ENCODE measurements at regions not wholly inside any gene's neighbourhood (a gene's known extent, or its start where the extent isn't known, plus 50 kb on each side); places are given as distances from the start of the nearest gene placed in this dataset.

DNA sequence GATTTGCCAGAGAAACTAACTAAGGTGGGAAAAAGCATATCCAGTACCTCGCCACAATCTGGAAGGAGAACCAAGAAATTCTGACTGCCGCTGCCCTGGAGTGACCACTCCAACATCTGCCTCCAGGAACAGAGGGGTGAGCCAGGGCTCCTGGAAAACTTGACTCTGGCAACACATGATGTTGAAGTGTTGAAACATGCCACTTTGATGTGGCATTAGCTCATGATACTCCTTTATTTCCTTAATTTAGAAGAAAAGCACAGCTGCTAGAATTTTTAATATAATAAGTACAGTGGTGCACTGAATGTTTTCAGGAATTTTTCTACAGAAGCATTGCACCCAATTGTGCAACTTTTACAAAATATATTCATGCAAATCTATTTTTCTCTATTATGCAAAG, 109.9 kb upstream of the BCL6 start:
- intact Hi-C loops (cut with micrococcal nuclease; ENCODE audit: unreplicated experiment) (no loop called here), in situ Hi-C loops (cut with HindIII; ENCODE audit: low pct_unique_long_range_greater_than_20kb, low sequenced_read_pairs) (no loop called here)
- ATAC-seq, result no peak
- TF ChIP-seq TCF7L2 (IDR thresholded peaks at IDR 0.05; ENCODE audit: low read depth, low read length) (no peak), CTCF (IDR thresholded peaks at IDR 0.05) (no peak), REST (IDR thresholded peaks at IDR 0.05; ENCODE audit: insufficient read depth in 1 of 2, low read depth in 2 of 2, low read length in 1 of 2) (no peak), POLR2AphosphoS5 (IDR thresholded peaks at IDR 0.05; ENCODE audit: low read depth, low read length) (no peak), SIN3A (IDR thresholded peaks at IDR 0.05; ENCODE audit: borderline replicate concordance, insufficient read depth, low read depth, low read length) (no peak)
- Histone ChIP-seq H3K4me3 (ENCODE audit: low read depth in 2 of 2, low read length in 2 of 2) (no peak overlapping the region), H3K9me3 (ENCODE audit: control insufficient read depth, insufficient read depth, low read depth, low read length) (peaks cover 5% of the 10 kb centered on the region; the same call in 1 of the 2 replicates), H3K27me3 (ENCODE audit: control insufficient read depth, insufficient read depth, low read length) (no peaks in the 10 kb centered on the region), H3K27ac (ENCODE audit: low read length) (no peak overlapping the region), H3K36me3 (ENCODE audit: control insufficient read depth, insufficient read depth, low read length) (no peaks in the 10 kb centered on the region), H3K4me1 (ENCODE audit: control insufficient read depth, insufficient read depth, low read length) (no peaks in the 10 kb centered on the region)
- POLR2A ChIA-PET, result no interaction called here
- DNase-seq (ENCODE audit: low read depth, low spot score), result no peak
- no TSS peak for BruUV-seq (replicated peaks)
- CTCF ChIA-PET, result no interaction called here

DNA sequence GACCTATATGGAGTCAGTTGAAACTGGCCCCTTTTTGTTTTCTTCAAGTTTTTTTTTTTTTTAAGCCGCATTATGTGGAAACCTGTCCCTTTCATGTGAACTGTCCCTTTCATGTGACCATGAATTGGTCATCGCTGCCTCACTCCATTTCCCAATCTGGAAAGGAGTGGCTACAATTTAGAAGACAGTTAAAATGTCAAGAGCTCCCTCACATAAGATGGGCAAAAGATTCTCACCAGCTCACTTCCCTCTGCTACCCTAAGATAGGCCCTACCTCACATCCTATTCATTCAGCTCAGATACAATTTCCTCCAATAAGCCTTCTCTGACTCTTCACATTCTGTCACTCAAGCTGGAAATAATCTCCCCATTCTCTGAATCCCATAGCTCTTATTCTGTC, 111.3 kb upstream of the BCL6 start:
- no peak for TF ChIP-seq SIN3A (IDR thresholded peaks at IDR 0.05; ENCODE audit: borderline replicate concordance, insufficient read depth, low read depth, low read length)
- in situ Hi-C loops (cut with HindIII; ENCODE audit: low pct_unique_long_range_greater_than_20kb, low sequenced_read_pairs) (no loop called here), intact Hi-C loops (cut with micrococcal nuclease; ENCODE audit: unreplicated experiment) (no loop called here)
- CTCF ChIA-PET, result no interaction called here
- H3K4me3 ChIP-seq (ENCODE audit: low read depth in 2 of 2, low read length in 2 of 2), result no peak overlapping the region
- POLR2A ChIA-PET, result no interaction called here
- BruUV-seq (replicated peaks), result no TSS peak
- no peaks in the 10 kb centered on the region for H3K4me1 ChIP-seq (ENCODE audit: control insufficient read depth, insufficient read depth, low read length)
- no peaks in the 10 kb centered on the region for H3K27me3 ChIP-seq (ENCODE audit: control insufficient read depth, insufficient read depth, low read length)
- peaks cover 5% of the 10 kb centered on the region; the same call in 1 of the 2 replicates for H3K9me3 ChIP-seq (ENCODE audit: control insufficient read depth, insufficient read depth, low read depth, low read length)
- no peak overlapping the region for H3K27ac ChIP-seq (ENCODE audit: low read length)
- no peaks in the 10 kb centered on the region for H3K36me3 ChIP-seq (ENCODE audit: control insufficient read depth, insufficient read depth, low read length)
- no peak for ATAC-seq
- DNase-seq (ENCODE audit: low read depth, low spot score), result no peak

DNA sequence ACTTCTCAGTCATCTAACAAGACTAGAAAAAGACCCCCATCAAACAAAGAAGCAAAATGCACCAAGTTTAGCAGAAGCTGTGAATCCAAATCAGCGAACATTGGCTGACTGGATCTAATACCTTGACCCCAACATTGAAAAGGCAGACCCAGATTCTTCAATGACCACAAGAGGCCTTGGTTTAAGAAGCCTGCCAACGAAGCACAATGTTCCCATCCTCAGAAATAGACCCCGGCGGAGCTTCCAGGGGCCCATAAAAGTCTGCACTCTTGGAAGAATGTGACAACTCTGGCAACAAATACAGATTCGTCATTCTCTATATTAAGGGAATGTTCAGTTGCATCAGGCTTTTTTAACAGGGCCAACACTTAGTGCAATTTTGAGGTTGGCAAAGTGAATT, 112.8 kb upstream of the BCL6 start:
- no TSS peak for BruUV-seq (replicated peaks)
- intact Hi-C loops (cut with micrococcal nuclease; ENCODE audit: unreplicated experiment) (no loop called here), in situ Hi-C loops (cut with HindIII; ENCODE audit: low pct_unique_long_range_greater_than_20kb, low sequenced_read_pairs) (no loop called here)
- ChIA-PET CTCF (no interaction called here), POLR2A (no interaction called here)
- no peaks in the 10 kb centered on the region; the same call in 1 of the 2 replicates for H3K9me3 ChIP-seq (ENCODE audit: control insufficient read depth, insufficient read depth, low read depth, low read length)
- H3K27ac ChIP-seq (ENCODE audit: low read length), result no peak overlapping the region
- ATAC-seq, result no peak
- TF ChIP-seq CTCF (IDR thresholded peaks at IDR 0.05) (no peak), TCF7L2 (IDR thresholded peaks at IDR 0.05; ENCODE audit: low read depth, low read length) (no peak), REST (IDR thresholded peaks at IDR 0.05; ENCODE audit: insufficient read depth in 1 of 2, low read depth in 2 of 2, low read length in 1 of 2) (no peak), SIN3A (IDR thresholded peaks at IDR 0.05; ENCODE audit: borderline replicate concordance, insufficient read depth, low read depth, low read length) (no peak), POLR2AphosphoS5 (IDR thresholded peaks at IDR 0.05; ENCODE audit: low read depth, low read length) (no peak)
- no peak for DNase-seq (ENCODE audit: low read depth, low spot score)
- no peaks in the 10 kb centered on the region for H3K27me3 ChIP-seq (ENCODE audit: control insufficient read depth, insufficient read depth, low read length)
- H3K4me3 ChIP-seq (ENCODE audit: low read depth in 2 of 2, low read length in 2 of 2), result no peak overlapping the region
- H3K36me3 ChIP-seq (ENCODE audit: control insufficient read depth, insufficient read depth, low read length), result no peaks in the 10 kb centered on the region
- H3K4me1 ChIP-seq (ENCODE audit: control insufficient read depth, insufficient read depth, low read length), result no peaks in the 10 kb centered on the region

All from Panc1 (cell line).